GM12878 (cell line): ENCODE measurements at regions not wholly inside any gene's neighbourhood (a gene's known extent, or its start where the extent isn't known, plus 50 kb on each side); places are given as distances from the start of the nearest gene placed in this dataset.

ENCODE experiments used
- BCL11A ChIP-seq: IDR thresholded peaks from 2 replicates; pipeline ENCODE4 v1.6.1; 2011; ENCODE audit warnings: low read depth, low read length
- CREM ChIP-seq: IDR thresholded peaks from 2 replicates; pipeline ENCODE4 v1.6.1; 2014; ENCODE audit warnings: antibody characterized with exemption, low read depth
- CTCF ChIP-seq, 3 experiments: IDR thresholded peaks in 2 of 3; conservative IDR thresholded peaks in 1 of 3; 2 replicates each; pipeline ENCODE4 v1.5.1; 2011; ENCODE audit warnings: low read depth in 3 of 3, low read length in 3 of 3, mild to moderate bottlenecking in 3 of 3, control low read depth in 2 of 3, moderate library complexity in 2 of 3, inconsistent platforms in 1 of 3, mixed read lengths in 1 of 3; ENCODE audit not compliant: control insufficient read depth in 2 of 3, insufficient read depth in 1 of 3; ENCODE audit errors: extremely low read depth in 1 of 3
- EP300 ChIP-seq, 2 experiments: fragments of 150-350 bp in 1 of 2; IDR thresholded peaks; 2 replicates each; pipeline ENCODE4 v1.6.1; 2011 to 2012; ENCODE audit warnings: low read depth in 2 of 2, low read length in 2 of 2, borderline replicate concordance in 1 of 2, improper control_type of control experiment in 1 of 2, inconsistent platforms in 1 of 2; ENCODE audit not compliant: control insufficient read depth in 1 of 2
- GABPA ChIP-seq: IDR thresholded peaks from 2 replicates; pipeline ENCODE4 v1.6.1; 2014; ENCODE audit warnings: antibody characterized with exemption, low read depth, mild to moderate bottlenecking, inconsistent platforms
- RAD21 ChIP-seq: IDR thresholded peaks from 2 replicates; pipeline ENCODE4 v1.6.1; 2011; ENCODE audit warnings: mild to moderate bottlenecking, low read depth, low read length, moderate library complexity; ENCODE audit not compliant: insufficient read depth
- RFX5 ChIP-seq: IDR thresholded peaks from 2 replicates; pipeline ENCODE4 v1.6.1; 2011; ENCODE audit warnings: low read depth, low read length, improper control_type of control experiment
- ZNF24 ChIP-seq: fragments of 450-650 bp; IDR thresholded peaks from 2 replicates; pipeline ENCODE4 v1.6.1; 2017; ENCODE audit warnings: antibody characterized with exemption, mild to moderate bottlenecking
- ZNF687 ChIP-seq: fragments of 450-650 bp; IDR thresholded peaks from 2 replicates; pipeline ENCODE4 v1.6.1; 2017; ENCODE audit warnings: mild to moderate bottlenecking, moderate library complexity

GRCh38 chr22:49573109-49573765 lies 254.4 kb downstream of the BRD1 start:
- TF ChIP-seq CTCF (IDR thresholded peaks at IDR 0.05 in 2 of 3, conservative IDR thresholded peaks at IDR 0.05 in 1 of 3; ENCODE audit: control insufficient read depth in 2 of 3, extremely low read depth in 1 of 3, insufficient read depth in 1 of 3, low read depth in 3 of 3, low read length in 3 of 3) (no peak), ZNF24 (no peak), RAD21 (no peak), GABPA (no peak), RFX5 (no peak), ZNF687 (no peak), EP300 (IDR thresholded peaks at IDR 0.05; ENCODE audit: borderline replicate concordance in 1 of 2, control insufficient read depth in 1 of 2, low read depth in 2 of 2, low read length in 2 of 2) (no peak), CREM (no peak), BCL11A (no peak)
